GM21529 (cell line): ENCODE measurements at regions not wholly inside any gene's neighbourhood (a gene's known extent, or its start where the extent isn't known, plus 50 kb on each side); places are given as distances from the start of the nearest gene placed in this dataset.

Source experiments
- ATAC-seq: cut with Tn5 transposase; IDR thresholded peaks from one replicate; pipeline ENCODE4 v1.9.1; 2021; ENCODE audit not compliant: unreplicated experiment

DNA sequence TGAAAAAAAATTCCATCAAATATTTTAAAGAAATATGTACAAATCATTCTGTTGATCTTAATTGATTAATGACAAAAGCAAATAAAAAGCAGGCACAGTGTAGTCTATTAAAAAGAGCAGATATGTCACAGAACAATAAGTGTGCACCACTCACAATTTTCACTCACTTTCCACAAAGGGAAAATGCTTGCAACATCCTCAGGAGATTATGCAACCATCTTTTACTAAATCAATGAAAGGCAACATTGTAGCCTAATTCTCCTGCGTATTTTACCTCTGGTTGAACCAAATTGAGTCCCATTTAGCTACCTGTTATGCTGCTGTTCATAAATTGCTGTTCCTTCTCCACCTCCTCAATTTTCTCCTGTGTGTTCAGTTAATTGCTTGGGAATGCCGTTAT is 1346.8 kb upstream of the PIK3C3 start:
- no peak for ATAC-seq

DNA sequence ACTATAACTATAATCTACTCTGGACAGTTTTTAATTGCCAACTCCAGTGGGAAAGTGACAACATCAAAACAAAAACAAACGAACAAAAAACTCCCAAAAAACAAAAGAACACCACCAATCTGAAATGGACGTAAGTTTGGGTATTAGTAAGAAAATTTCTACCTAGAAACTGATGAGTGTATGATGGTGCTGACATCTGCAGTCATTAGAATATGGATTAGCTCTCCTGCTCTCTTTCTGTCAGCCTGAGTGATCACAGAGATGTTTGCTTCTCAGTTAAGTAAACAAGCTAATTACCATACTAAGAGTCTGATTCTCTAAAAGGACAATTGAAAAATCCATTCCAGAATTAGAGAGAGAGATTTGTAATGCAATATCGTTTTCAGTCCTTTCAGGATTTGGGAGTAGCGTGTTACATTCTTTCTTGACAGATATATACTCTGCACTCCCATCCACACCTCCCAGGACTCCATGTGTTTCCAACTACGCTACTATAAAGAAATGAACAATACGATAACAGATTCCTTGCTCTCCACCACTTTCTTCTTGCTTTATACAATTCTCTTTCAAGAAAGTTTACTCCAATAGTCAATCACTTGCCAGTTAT is 1347.4 kb upstream of the PIK3C3 start:
- no peak for ATAC-seq

DNA sequence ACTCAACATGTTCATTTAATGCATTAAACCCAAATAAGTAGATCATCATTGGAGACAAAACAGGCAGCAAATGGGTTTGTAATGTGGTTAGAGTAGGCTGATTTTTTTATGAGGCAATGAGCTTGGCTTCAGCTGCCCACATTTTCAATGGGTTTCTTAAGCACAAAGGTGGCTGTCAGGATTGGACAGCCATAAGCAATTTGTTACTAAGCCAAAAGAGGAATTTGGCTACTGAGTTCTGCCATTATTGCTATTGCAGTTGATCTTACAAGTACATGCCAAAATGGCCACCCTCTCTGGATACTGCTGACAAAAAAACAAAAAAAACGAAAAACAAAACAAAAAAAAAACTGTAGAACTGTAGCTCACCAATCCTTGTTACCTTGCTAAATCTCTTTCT is 1348.0 kb upstream of the PIK3C3 start:
- no peak for ATAC-seq

DNA sequence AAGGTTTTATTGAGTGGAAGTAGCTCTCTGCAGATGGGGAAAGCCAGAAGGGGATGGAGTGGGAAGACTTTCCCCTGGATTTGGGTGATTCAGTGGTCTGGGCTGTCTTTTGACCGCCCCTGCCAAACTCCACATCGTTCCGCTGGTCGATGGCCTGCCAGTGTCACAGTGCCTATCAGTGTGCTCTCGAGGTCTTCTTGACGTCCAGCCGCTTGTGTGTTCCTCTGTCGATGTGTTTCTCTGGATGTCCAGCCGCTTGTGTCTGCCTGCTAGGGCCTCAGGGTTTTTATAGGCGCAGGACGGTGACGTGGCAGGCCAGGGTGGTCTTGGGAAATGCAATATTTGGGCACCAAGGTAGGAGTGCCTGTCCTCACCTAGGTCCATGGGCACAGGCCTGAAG is 1371.4 kb upstream of the PIK3C3 start:
- no peak for ATAC-seq

GRCh38 chr18:40582105-40582504 is 1372.9 kb upstream of the PIK3C3 start:
- ATAC-seq = no peak

GRCh38 chr18:40577981-40578365 is 1377.1 kb upstream of the PIK3C3 start:
- ATAC-seq = no peak

GRCh38 chr18:40577239-40577980 is 1377.6 kb upstream of the PIK3C3 start:
- ATAC-seq = no peak

DNA sequence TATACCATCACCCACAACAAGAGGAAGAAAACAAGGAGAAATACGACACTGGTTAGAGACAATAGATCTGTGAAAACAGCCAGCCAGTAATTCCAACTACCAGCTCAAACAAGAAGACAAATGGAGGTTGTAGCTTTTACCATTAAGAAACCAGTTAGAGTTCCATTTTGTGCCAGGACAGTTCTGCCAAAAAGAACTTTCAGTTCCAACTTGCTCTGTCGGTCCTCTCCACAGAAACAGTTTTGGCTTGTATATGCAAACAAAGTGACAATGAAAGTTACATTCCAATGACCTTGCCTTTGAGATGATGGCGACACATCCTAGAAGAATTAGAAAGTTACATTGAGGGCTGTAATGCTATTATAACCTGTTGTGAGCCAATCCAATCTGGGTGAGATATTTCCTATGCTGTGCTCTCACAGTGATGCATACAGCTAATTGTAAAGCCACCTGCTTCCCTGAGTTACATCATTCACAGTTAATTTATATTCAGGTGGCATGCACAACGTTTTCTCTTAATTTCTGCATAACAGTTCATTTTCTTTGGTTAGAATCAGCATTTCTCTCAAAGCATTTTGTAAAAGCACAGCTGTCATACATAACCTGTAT is 1378.4 kb upstream of the PIK3C3 start:
- ATAC-seq = no peak

DNA sequence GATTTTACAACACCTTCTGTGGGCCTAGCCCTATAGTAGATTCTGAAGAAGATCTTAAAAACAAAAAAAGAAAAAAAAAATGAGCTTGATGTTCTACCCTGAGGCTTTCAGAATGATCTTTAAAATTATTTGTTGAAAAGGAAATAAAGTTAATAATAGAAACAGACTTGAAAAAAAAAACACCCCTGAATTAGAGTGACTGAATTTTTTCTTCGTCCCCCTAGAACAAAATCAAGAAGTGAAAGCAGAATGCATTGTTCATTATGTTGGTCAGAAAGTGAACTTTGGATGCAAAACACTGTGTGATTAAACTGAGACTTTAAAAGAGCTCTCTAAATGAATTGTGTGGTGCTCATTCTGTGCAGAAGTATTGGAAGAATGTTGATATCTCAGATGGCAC is 1384.4 kb upstream of the PIK3C3 start:
- no peak for ATAC-seq

- ATAC-seq = no peak
Observed at GRCh38 chr18:40569605-40570004, 1385.4 kb upstream of the PIK3C3 start.

DNA sequence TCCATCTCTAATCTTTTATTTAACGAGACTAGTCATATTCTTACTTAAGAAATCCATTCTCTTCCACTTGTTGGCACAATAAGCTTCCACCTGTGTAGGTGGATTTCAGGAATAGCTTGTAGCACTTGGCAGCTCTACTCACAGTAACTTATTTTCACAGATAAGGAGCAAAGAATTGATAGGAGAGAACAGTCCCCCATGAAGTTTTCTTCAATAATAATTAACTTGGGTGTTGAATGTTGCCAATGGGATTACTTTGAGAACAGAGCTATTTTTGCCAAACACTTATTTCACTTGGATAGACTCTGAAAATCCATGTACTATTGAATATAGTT is 1388.6 kb upstream of the PIK3C3 start:
- no peak for ATAC-seq

DNA sequence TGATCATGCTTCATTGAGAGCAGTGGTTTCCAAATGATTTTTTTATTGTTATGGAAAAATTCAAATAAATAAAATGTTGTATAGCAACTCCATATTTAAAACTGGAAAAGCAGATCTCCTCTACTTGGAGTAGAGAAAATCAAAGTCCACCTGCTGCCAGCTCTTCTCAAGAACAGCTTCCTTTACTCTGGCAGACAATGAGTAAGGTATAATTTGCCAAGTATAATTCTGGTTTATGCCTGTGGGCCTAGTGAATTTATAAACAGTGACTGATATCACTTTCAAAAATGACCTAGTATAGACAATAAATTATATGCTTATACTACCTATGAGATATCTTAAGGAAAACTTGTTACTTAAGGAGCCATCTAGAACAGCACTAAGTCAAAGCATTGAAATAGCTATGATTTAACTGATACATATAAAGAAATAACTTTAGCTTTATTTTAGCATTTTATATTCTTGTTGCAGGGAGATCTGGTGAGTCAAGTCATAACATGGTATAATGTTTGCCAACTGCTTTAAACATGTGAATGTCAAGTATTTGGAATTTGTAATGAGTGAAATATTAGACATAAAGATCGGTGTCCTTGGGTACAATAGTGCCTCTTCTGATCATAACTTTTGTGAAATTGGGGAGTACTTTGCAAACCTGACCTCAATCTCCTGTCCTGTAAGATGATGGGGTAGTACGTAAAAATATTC is 1389.1 kb upstream of the PIK3C3 start:
- no peak for ATAC-seq

- no peak for ATAC-seq
Observed at GRCh38 chr18:40559556-40559955, 1395.5 kb upstream of the PIK3C3 start.

GRCh38 chr18:40558706-40559392 is 1396.2 kb upstream of the PIK3C3 start:
- no peak for ATAC-seq

DNA sequence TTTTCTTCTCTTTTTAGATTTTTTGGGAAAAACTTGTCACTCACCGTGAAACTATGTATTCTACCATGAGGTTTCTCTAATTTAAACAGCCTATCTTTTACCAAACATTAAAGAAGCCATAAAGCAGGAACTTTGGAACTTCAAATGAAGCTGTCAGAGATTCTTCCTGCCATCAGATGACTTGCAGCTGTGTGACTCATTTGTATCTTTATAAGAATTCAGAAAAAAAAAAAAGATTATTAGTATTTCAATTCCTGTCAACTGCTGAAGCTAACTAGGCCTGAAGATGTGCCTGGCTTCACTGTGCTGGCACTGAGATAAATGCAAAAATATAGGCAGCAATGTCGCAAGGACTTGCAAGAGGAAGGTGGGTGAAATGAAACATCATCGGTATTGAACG is 1399.1 kb upstream of the PIK3C3 start:
- ATAC-seq = no peak

DNA sequence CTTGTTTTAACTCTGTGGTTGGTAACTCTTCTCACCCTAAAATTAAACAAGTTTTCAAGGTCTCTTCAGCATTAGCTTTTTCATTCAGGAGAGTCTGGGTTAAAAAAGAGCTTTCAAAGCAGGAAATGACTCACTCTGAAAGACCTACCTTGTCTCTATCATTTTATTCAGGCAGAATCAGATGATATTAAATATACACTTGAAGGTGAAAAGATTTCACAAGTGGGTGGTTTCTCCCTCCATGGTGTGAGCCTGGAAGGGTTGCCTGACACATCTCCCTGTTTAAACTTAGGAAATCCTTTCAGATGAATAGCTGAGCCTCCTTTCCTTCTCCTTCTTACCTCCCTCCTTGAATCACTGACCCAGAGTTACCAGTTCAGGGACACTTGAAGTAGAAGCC is 1402.0 kb upstream of the PIK3C3 start:
- no peak for ATAC-seq

- no peak for ATAC-seq
Observed at GRCh38 chr18:40546875-40547274, 1408.2 kb upstream of the PIK3C3 start.

GRCh38 chr18:40534723-40535122 is 1420.3 kb upstream of the PIK3C3 start:
- ATAC-seq = no peak

GRCh38 chr18:40532046-40532445 is 1423.0 kb upstream of the PIK3C3 start:
- ATAC-seq = no peak

- ATAC-seq = no peak
Observed at GRCh38 chr18:40531051-40531450, 1424.0 kb upstream of the PIK3C3 start.

DNA sequence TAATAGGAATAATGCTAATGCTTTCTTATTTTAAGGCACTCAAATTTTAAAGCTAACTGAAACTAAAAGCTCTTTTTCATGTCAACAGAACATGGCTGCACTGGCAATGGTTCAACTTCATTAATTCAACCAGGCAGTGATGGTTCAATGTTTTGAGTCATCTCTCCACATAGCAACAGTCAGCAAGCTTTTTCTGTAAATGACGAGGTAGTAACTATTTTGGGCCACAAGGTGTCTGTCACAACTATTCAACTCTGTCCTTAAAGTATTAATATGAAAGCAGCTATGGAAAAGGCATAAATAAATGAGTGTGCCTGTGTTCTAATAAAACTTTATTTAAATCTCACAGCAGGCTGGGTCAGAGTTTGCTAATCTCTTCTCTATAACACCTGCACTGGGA is 1425.6 kb upstream of the PIK3C3 start:
- ATAC-seq = no peak
